Ovary (tissue), 3 donors: ENCODE measurements at regions not wholly inside any gene's neighbourhood (a gene's known extent, or its start where the extent isn't known, plus 50 kb on each side); places are given as distances from the start of the nearest gene placed in this dataset.

Source experiments
- POLR2A ChIP-seq: fragments of 450-650 bp; IDR thresholded peaks from one replicate; pipeline ENCODE4 v1.6.1; 2017; ENCODE audit warnings: antibody characterized with exemption, mild to moderate bottlenecking, moderate library complexity
- TF ChIP-seq, protein P1 (sequence below), 3 donors: fragments of 450-650 bp in 2 of 3; fragments of 200-600 bp in 1 of 3; IDR thresholded peaks; one replicate each; pipeline versions ENCODE4 v1.5.1 to v1.8.0; 2016 to 2022; ENCODE audit warnings: antibody characterized with exemption in 3 of 3, mild to moderate bottlenecking in 1 of 3
- donor health status: DM: no; HTN: no; CAD: no.

DNA sequence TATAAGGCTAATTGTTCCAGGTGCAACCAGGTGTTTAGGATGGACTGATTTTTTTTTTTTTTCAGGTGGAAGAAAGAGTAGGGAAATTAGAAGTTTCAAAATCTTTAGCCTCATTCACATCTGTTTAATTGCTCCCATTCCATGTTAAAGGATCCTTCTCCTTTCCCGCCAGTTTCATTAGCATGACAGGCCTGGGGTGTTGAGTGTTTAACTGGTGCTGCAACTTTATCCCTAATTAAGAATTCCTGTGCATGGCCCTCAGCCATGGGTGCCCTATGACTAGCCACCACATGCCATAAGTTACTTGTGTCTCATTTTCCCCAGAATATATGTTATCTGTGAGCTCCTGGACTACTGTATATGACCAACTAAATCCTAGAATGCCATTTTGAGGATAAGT lies 501.4 kb downstream of the NSUN3 start:
- TF ChIP-seq, protein P1, sequence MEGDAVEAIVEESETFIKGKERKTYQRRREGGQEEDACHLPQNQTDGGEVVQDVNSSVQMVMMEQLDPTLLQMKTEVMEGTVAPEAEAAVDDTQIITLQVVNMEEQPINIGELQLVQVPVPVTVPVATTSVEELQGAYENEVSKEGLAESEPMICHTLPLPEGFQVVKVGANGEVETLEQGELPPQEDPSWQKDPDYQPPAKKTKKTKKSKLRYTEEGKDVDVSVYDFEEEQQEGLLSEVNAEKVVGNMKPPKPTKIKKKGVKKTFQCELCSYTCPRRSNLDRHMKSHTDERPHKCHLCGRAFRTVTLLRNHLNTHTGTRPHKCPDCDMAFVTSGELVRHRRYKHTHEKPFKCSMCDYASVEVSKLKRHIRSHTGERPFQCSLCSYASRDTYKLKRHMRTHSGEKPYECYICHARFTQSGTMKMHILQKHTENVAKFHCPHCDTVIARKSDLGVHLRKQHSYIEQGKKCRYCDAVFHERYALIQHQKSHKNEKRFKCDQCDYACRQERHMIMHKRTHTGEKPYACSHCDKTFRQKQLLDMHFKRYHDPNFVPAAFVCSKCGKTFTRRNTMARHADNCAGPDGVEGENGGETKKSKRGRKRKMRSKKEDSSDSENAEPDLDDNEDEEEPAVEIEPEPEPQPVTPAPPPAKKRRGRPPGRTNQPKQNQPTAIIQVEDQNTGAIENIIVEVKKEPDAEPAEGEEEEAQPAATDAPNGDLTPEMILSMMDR (IDR thresholded peaks at IDR 0.05) = no peak
- TF ChIP-seq POLR2A = no peak
